Limb (tissue), 2 donors: ENCODE measurements at regions not wholly inside any gene's neighbourhood (a gene's known extent, or its start where the extent isn't known, plus 50 kb on each side); places are given as distances from the start of the nearest gene placed in this dataset.

ENCODE experiments used
- DNase-seq, 2 donors: peaks; one replicate each; pipeline ENCODE4 v3.0.0-alpha.2; 2016; ENCODE audit errors: extremely low spot score in 2 of 2

DNA sequence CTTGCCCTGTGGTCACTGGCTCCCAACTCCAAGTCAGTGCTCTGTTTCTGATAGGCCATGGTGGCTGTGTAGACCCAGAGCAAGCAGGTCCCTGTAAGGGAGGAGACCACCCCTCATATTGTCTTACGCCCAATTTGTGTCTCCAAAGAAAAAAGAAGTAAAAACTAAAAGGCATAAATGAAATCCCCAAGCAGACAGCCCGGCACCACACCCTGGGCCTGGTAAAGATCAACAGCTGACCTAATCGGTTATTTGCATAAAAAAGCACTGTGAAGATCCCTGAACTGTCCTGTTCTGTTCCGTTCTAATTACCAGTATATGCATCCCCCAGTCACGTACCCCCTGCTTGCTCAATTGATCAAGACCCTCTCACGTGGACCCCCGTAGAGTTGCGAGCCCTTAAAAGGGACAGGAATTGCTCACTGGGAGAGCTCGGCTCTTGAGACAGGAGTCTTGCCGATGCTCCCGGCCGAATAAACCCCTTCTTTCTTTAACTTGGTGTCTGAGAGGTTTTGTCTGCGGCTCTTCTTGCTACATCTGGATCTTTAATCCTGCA, 364.1 kb upstream of the HS6ST1 start:
- DNase-seq: no peak

DNA sequence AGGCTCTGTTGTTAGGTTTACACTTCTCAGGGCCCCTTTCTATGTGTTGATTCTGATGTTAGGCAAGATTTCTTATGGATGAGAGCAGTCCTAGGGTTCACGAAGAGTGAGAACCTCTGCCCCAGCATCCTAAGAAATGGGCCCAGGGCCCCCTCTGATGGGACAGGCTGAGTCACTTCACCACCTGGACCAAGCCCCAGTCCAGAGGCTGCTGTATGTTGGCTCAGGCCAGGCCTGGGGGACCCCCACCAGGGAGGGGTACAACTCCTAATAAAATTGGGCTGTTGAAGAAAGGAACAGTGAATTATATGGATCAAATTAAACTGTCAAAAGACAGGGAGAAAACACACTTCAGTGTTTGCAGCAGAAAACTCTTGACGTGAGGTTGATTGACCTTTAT, 365.9 kb upstream of the HS6ST1 start:
- no peak for DNase-seq

DNA sequence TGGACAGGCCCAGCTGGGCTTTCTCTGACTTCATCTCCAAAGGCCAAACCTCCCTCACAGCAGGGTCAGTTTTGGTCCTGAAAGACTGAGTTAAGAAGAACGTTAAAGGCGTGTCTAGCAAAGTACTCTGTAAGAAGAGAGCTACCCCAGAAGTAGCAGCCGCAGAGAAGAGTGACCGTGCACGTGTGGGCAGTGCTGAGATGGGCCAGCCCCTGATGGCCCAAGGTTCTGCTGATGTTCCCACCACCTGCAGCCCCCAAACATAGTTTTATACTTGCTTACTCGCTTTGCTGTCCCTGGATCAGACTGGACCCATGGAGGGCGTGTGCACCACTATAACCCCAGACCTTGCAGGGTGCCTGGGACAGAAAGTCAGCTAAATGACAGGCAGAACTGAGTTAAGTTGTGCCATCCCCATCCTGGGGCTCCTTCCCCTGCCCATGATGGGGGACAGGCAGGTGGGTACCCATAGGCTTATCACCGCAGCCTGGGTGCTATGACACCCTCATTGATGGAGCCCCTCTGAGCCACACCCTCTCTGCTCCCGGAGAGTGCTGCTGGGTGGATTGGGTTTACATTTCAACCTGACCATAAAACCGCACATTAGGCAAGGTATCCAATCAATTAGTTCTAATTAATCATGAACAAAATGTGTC, 367.3 kb upstream of the HS6ST1 start:
- DNase-seq: no peak

DNA sequence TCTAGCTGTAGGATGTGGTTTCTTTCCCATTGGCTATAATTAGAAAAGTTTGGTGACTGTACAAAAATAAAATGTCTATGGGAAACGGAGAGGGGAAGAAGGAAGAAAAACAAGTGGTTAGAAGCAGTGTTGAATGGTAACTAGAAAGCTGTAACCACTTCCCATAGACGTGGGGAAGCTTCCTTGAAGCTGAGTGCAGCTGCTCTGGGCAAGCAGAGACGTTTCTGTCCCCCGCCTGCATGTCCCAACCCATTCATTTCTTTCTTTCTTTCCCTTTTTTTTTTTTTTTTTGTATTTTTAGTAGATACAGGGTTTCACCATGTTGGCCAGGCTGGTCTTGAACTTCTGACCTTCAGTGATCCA, 367.8 kb upstream of the HS6ST1 start:
- DNase-seq: no peak

DNA sequence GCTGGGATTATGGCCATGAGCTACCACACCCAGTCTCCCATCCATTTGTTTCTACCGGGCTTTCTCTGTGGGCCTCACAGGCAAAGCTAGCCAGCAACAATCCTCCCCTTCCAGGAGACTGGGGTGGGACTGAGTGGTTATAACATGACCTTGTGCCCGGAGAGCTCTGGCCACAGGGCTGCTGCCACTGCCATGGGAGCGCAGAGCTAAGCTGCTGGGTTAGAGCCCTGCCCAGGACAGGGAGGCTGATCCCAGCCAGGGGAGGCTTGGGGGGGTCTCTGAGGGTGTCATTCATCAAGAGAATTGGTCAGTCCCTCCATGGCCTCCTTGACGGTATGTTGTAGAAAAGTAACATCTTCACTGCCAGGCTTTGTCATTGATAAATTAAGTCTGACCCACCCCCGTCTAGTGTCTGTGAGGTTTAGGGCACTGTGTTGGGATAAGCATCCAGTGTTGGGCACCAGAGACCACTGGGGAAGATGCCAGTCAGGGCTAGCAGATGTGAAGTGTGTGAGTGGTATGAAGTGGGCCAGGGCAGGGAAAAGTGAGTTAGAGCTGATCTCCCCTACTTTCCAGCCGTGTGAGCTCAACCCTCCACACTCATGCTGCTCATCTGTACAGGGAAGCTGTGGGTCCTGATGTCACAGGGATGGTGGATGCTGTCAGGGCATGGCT, 368.4 kb upstream of the HS6ST1 start:
- DNase-seq: no peak

DNA sequence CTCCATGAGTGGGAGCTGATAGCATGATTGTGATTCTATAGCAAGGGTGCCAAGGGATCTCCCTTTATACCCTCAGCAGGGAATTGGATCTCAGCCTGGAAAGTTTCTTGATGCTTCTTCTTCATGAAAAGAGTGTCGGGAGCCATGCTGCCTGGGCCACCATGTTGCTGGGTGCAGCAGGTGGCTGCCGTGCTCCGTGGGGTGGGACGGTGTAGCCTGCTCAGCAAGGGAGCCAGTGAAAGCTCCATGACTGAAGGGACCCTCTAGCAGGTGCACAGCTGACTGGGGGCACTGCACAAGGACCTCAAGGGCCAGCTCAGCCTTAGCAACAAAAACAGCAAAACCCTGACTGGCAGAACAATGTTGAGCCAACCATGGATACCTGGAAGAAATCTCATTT, 368.9 kb upstream of the HS6ST1 start:
- DNase-seq: no peak

DNA sequence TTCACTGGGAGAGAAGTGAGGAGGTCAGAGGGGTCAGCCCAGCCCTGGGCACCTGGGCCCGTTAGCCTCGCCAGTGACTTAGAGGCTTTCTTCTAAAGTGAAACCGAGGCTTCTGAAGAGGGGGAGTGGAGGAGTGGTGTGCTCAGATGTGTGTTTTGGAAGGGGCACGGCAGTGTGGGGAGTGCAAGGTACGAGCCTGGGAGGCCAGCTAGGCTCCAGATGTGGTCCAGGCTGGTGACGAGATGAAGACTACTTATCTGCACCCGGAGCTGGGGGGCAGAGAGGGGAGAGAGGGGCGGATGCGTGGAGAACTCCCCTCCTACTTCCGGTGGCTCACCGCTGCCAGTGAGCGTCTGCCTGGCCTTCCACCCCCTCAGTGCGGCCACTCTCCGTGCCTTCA, 371.3 kb upstream of the HS6ST1 start:
- no peak for DNase-seq

DNA sequence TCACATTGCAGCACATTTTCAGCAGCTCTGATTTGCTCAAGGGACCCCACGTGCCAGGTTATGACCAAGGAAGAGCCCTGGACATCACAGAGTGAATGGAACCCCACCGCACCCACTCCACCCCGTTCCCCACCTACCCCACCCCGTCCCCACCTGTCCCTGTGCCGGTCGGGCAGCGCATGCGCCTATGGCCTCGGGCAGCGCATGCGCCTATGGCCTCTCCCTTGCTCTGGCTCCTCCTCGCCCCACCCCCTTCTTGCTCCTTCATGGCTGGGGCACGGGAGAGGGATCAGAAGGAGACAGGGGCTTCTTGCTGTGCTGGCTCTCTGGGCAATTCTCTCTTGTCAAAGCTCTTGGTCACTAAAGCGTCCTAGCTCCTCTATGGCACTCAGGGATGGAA, 371.8 kb upstream of the HS6ST1 start:
- no peak for DNase-seq

DNA sequence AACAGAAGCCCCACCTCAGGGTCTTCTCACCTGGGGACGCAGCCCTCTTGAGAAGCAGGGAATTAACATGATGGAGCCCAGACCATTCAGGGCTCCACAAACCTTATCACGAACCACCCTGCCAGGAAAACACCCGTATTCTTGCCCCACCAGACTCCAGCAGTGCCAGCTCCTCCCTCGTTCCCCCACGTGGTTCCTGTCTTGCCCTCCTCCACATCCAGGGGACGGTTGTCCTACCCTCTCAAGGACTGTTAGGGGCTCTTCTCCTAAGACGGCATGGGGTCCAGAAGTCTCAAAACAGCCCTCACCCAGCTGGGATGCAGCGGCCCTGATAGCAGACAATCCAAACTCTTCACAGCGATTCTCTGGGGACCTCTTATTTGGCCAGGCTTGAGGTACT, 372.2 kb upstream of the HS6ST1 start:
- DNase-seq: no peak

DNA sequence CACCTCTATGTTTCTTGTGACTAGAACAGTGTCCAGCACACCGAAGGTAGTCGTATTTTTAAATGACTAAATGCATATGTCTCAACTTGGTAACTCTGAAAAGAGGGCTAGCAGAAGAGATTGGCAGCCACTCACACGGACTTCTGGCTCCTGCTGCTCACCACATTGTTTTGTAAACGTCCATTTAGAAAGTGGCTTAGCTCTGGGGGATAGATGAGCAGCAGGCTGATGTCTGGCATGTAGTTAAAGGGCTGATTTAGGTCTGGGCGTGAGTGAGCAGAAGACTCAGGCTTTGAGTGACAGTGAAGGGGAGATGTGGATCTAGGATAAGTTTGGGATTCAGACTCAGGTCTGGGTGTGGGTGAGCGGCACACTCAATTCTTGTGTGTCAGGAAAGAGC, 372.9 kb upstream of the HS6ST1 start:
- no peak for DNase-seq

DNA sequence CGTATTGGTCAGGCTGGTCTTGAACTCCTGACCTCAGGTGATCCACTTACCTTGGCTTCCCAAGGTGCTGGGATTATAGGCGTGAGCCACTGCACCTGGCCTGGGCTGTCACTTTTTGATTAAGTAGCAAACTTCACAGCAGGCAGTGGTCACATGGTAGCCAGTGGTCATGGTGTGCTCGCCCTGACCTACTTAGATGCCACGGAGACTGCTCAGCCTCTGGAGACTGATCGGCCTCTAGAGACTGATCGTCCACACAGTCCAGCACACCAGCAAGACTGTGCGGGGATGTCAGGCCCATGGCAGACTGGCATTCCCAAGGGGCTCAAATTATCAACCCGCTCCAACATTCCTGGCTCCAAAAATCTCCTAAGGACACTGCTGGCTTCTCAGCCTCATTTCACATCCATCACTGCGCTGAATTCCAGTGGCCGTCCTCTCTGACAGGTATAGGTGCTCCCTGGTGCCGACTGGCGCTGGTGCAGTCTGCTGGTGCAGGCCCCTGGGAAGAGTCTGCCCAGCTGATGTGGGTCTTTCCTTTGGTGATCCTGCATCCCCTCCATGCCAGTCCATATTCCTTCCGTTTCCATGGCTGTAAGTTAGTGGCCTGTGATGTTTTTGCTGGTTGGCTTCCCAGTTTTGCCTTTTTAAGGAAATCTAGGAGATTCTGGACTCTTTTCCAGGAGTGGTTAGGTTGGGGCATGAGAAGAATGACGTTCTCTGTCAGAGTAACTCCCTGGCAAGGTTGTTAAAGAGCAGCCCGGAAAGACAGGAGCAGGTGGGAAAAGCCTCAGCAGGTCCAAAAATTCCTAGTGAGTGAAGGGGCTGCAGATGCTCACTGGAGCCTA, 374.5 kb upstream of the HS6ST1 start:
- peak in 1 of 2 donors; percentile 5 for DNase-seq

DNA sequence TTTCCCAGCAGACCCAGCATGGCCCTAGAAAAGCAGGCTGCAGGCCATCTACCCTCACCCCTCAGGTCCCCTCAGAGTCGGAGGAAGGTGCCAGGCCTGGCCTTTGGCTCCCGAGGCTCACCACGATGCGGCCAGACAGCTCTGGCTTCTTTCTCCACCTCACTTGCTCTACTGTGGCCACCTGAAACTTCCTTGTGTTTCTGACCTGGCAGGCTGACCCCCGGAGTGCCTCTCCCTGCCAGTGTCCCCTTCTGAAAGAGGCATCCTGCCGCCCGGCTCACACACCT, 375.0 kb upstream of the HS6ST1 start:
- no peak for DNase-seq

DNA sequence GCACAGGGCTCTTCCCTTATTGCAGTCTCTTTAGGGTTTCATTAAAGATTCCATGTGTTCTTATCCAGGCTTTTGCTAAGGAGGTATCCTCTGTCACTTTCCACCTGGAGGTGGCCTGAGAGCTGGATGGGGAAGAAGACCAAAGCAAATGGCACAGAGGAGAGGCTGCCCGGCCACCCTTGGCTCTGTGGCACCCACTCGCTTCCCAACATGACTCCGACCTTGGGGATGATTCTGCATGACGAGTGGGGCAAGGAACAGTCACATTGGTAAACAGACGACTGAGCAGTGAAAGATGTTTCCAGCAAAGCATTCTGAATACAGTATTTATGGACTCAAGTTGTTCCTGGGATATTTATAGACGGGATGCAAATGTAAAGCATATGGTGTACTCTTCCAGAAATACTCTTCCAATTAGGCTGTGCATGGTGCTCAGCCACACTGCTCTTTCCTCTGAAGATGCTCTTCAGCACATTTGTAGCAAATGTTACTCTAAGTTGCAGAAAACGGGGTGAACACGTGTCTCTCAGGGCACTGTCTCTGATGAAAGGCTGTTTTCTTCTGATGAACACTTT, 377.1 kb upstream of the HS6ST1 start:
- DNase-seq: peak in 1 of 2 donors; percentile 19

DNA sequence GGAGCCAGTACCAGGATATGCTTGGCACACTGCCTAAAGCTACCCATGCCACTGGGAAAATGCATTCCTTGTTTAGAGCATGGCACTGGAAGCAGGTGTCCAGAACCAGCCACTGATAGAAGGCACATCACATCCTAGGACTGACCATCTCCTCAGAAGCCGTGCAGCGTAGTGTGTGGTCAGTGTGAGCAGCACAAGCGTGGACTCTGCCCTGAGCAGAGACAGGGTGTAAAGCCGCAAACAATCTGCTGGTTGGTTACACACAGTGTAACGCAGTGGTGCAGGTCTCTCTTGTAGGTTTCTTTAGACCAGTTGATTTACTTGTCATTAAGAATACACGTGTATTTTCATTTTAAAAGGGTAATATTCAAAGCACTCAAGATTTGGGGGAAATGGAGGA, 377.8 kb upstream of the HS6ST1 start:
- DNase-seq: no peak

DNA sequence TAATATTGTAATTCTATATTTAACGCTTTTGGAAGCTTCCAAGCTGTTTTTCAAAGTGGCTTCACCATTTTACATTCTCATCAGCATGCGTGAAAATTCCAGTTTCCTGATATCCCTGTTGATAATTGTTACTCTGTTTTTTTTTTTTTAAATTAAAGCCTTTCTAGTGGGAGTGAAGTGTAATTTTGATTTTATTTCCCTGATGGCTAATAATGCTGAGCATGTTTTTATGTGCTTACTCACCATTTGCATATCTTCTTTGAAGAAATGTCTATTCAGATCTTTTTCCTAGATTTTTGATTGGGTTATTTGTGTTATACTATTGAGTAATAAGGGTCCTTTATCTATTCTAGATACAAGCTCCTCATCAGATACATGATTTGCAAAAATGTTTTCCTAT, 382.8 kb upstream of the HS6ST1 start:
- DNase-seq: no peak

DNA sequence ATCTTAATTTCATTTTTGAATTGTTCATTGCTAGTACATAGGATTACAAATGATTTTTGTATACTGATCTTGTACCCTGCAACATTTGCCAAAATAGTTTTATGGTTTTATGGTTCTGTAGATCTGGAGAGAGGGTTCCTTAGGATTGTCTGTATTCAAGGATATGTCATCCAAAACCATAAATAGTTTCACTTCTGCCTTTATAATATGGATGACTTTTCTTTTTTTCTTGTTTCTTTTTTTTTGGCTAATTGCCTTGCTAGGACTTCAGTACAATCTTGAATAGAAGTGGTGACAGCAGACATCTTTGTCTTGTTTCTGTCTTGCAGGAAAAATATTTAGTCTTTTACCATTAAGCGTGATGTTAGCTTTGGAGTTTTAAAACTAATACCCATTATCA, 383.9 kb upstream of the HS6ST1 start:
- no peak for DNase-seq

DNA sequence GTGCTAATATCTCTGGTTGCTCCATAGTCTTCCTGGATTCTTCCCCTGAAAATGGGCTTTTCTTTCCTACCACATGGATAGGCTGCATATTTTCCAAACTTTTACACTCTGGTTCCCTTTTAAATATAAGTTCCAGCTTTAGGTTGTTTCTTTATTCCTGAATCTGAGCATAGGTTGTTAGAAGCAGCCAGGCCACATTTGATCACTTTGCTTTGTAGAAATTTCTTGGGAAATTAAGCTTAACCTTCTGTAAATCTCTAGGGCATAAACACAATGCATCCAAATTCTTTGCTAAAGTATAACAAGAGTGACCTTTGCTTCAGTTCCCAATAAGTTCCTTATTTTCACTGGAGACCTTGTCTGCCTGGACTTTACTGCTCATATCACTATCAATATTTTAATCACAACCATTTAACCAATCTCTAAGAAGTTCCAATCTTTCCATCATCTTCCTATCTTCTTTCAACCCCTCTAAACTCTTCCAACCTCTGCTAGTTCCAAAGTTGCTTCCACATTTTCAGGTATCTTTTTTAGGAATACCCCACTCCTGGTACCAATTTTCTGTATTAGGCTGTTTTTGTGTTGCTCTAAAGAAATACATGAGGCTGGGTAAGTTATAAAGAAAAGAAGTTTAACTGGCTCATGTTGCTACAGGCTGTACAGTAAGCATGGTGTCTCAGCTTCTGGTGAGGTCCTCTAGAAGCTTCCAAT, 389.6 kb upstream of the HS6ST1 start:
- no peak for DNase-seq

DNA sequence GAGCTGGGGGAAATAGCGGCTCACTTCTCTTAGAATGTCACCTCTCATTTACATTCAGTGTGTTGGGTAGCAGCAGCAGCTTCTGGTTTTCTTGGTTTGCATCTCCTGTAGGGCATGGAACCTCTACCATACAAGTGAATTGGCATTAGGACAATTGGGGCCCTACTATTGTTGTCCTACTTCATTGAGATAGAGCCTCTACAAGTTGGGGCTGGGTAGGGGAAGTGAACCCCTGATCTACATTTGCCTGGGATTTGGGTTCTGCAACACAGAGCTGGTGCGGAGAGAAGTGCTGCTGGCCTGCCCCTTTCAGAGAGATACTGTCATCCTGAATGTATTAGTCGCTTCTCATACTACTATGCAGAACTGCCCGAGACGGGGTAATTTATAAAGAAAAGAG, 391.6 kb upstream of the HS6ST1 start:
- DNase-seq: no peak

DNA sequence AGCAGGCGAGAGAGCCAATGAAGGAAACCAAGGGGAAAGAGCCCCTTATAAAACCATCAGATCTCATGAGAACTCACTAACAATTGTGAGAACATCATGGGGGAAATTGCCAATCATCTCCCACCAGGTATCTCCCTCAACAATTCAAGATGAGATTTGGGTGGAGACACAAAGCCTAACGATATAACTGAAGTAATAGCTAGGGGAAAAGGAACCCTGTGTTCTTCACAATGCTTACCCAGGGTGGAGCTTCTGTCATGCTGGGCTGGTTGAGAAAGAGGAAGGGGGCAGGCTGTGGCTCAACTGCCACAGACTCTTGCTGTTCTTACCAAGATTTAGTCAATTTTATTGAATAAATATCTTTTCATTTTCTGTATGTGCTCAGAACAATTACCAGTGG, 392.1 kb upstream of the HS6ST1 start:
- DNase-seq: no peak

DNA sequence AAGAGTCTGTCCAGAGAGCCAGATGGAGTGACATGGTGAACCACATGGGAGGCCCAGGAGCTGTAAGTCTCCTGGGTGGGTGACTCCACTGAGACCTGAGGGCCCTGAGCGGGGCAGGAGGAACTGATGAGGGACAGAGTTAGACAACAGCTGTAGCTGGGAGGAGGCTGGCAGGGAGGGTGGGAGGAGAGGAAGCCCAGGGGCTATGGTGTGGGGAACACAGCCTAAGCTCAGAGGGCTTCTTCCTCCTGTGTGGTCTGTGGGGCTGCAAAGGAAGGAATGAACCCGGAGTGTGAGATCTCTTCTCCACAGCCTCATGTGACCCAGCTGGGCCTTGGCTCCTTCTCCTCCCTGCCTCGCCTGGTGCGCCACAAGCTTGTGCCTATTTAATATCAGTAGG, 395.6 kb upstream of the HS6ST1 start:
- no peak for DNase-seq

DNA sequence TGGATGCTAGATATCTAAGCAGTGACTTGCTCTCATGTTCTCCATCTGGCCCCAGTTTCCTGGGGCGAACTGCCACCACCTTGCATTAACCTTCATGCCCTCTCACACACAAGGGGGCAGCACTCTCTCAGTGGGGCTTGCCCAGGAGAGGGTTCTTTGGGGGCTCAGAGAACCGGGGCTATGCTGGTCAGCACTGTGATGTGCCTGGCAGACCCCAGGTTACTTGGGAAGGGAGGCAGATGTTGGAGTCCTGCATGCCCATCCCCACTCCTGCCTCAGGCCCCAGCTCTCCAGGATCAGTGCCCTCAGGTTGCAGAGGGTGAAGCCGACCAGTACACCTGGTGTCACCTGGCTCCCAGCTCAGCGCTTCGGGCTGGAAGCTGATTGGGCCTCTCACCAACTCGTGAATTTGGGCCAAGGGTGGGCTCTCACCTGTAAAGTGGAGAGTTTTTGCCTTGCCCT, 396.2 kb upstream of the HS6ST1 start:
- no peak for DNase-seq

DNA sequence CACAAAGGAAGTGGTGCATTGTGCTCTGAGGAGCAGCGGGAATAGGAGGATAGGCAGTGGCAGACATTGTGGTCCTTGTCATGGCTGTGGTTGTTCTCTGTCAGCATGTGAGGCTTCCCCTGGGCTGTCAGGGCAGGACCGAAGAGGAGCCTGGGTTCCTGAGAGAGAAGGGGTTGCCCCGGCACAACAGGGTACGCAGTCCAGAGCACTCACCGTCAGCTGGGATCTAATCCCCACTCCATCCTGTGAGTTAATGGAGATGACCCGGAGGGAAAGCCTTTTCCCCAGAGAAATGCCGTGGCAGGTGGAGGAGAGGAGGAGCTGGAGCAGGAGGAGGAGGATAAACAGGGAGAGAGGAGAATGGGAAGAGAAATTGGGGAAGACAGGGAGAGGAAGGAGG, 396.7 kb upstream of the HS6ST1 start:
- no peak for DNase-seq
